ENCODE measurements at regions not wholly inside any gene's neighbourhood (a gene's known extent, or its start where the extent isn't known, plus 50 kb on each side); places are given as distances from the start of the nearest gene placed in this dataset.

DNA sequence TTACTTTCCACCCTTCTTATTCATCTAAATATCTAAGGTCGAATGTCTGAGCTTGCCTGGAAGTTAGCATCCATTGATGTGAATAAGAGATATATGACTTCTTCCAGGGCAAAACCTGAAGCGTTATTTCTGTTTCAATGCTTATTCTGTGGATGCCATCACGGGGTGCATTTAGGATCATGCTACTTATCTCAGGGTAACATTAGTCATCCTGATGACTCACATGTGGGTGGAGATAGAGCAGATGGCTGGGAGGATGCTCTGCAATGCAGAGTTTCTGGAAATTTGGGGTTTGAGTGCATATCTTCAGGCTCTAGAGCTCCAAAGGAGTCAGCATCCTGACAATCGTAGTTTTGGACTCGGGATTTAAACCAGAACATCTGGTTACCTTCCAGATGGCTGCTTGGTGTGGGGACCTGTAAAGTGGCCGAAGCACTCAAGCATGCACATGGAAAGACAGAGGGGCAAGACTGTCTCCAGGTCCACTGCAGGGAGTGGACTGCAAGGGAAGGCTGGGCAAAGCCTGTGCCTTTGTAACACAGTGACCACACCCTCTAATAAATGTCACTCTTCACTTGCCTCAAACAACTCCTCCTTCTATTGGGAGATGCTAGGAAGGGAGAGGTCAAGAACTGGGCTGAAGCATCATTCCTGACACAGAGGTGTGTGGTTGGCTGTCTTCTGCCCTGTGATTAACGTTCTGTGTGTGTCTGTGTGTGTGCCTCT, 175.2 kb upstream of the SALL1 start:
- intact Hi-C loops (cut with DNase I; ENCODE audit: low total_unique reads), result no loop called here
- Histone ChIP-seq H3K36me3 (no peaks in the 10 kb centered on the region), H3K27me3 (replicated peaks in 1 of 7) (peaks cover 0 to 6% (median 0%) of the 10 kb centered on the region in 7 donors), H3K4me1 (no peaks in the 10 kb centered on the region), H3K27ac (no peak overlapping the region), H3K4me3 (no peak overlapping the region), H3K9me3 (peaks cover 0 to 17% (median 0%) of the 10 kb centered on the region in 8 donors)
- TF ChIP-seq POLR2A (IDR thresholded peaks at IDR 0.05), result no peak
- TF ChIP-seq POLR2AphosphoS5 (IDR thresholded peaks at IDR 0.05), result no peak
- TF ChIP-seq CTCF (IDR thresholded peaks at IDR 0.05 in 8 of 11, conservative IDR thresholded peaks at IDR 0.05 in 3 of 11), result no peak
- DNase-seq, result no peak
- WGBS, 5 donors, result 51 to 68% (median 59%) methylated on average over 7 of the region's 7 CpGs

DNA sequence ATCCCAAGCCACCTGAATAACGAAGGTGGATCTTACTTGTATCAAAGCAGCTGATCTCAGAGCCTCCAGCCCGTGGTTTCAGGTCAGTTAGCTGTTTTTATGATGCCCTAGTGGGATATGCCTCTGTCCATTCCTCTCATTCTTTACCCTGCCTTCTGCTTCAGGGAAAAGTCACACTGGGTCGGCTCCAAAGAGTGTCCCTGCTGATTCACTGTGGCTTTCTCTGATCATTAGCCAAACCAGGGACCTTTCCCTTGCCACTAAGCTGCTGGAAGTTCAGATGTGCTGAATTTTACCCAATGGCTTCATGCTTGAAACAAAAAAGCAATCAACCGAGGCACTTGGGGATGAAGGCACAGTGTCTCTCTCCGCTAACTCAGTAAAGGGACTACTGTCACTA, 170.2 kb upstream of the SALL1 start:
- 54 to 65% (median 63%) methylated on average over 5 of the region's 5 CpGs for WGBS, 5 donors
- H3K27me3 ChIP-seq (replicated peaks in 1 of 7), result peaks cover 0 to 6% (median 0%) of the 10 kb centered on the region in 7 donors
- intact Hi-C loops (cut with DNase I; ENCODE audit: low total_unique reads), result no loop called here

GRCh38 chr16:51317575-51317974, 166.5 kb upstream of the SALL1 start:
- peaks cover 0 to 9% (median 0%) of the 10 kb centered on the region in 8 donors for H3K9me3 ChIP-seq
- TF ChIP-seq POLR2AphosphoS5 (IDR thresholded peaks at IDR 0.05), result no peak
- no peak for TF ChIP-seq CTCF (IDR thresholded peaks at IDR 0.05 in 8 of 11, conservative IDR thresholded peaks at IDR 0.05 in 3 of 11)
- TF ChIP-seq POLR2A (IDR thresholded peaks at IDR 0.05), result no peak
- intact Hi-C loops (cut with DNase I; ENCODE audit: low total_unique reads), result no loop called here
- H3K4me3 ChIP-seq, result no peak overlapping the region
- H3K4me1 ChIP-seq, result no peaks in the 10 kb centered on the region
- no peaks in the 10 kb centered on the region for H3K27me3 ChIP-seq (replicated peaks in 1 of 7)
- no peaks in the 10 kb centered on the region for H3K36me3 ChIP-seq
- no peak for DNase-seq
- H3K27ac ChIP-seq, result no peak overlapping the region

More for the DNA sequence above, 170.2 kb upstream of the SALL1 start:
- Histone ChIP-seq H3K4me3 (no peak overlapping the region), H3K27ac (no peak overlapping the region), H3K9me3 (peaks cover 0 to 4% (median 0%) of the 10 kb centered on the region in 8 donors), H3K4me1 (no peaks in the 10 kb centered on the region), H3K36me3 (no peaks in the 10 kb centered on the region)
- DNase-seq, result no peak
- TF ChIP-seq POLR2A (IDR thresholded peaks at IDR 0.05) (no peak), POLR2AphosphoS5 (IDR thresholded peaks at IDR 0.05) (no peak), CTCF (IDR thresholded peaks at IDR 0.05 in 8 of 11, conservative IDR thresholded peaks at IDR 0.05 in 3 of 11) (no peak)

- WGBS, 5 donors, result 74 to 92% (median 80%) methylated on average over 2 of the region's 2 CpGs
- no peaks in the 10 kb centered on the region for H3K36me3 ChIP-seq
- TF ChIP-seq CTCF (IDR thresholded peaks at IDR 0.05 in 8 of 11, conservative IDR thresholded peaks at IDR 0.05 in 3 of 11) (no peak), POLR2A (IDR thresholded peaks at IDR 0.05) (no peak)
- no peak overlapping the region for H3K27ac ChIP-seq
- no peak for DNase-seq
- H3K4me3 ChIP-seq, result no peak overlapping the region
- intact Hi-C loops (cut with DNase I; ENCODE audit: low total_unique reads), result no loop called here
- H3K27me3 ChIP-seq (replicated peaks in 1 of 7), result no peaks in the 10 kb centered on the region
- H3K9me3 ChIP-seq, result peaks cover 0 to 16% (median 0%) of the 10 kb centered on the region in 8 donors
- H3K4me1 ChIP-seq, result no peaks in the 10 kb centered on the region
Observed at GRCh38 chr16:51313198-51313597, 162.1 kb upstream of the SALL1 start.
